Suprapubic skin (tissue), 3 donors: ENCODE measurements at regions not wholly inside any gene's neighbourhood (a gene's known extent, or its start where the extent isn't known, plus 50 kb on each side); places are given as distances from the start of the nearest gene placed in this dataset.

ENCODE experiments used
- EP300 ChIP-seq: sonication (generic); formaldehyde crosslinking; IDR thresholded peaks from one replicate; pipeline ENCODE4 v1.6.1; 2017; ENCODE audit warnings: antibody characterized with exemption
- TF ChIP-seq, protein P1 (sequence below), 2 donors: fragments of 200-600 bp in 1 of 2; fragments of 450-650 bp in 1 of 2; sonication (generic) in 1 of 2; IDR thresholded peaks; one replicate each; pipeline ENCODE4 v1.5.1; 2016 to 2019; ENCODE audit warnings: antibody characterized with exemption in 2 of 2, mild to moderate bottlenecking in 1 of 2, moderate library complexity in 1 of 2

DNA sequence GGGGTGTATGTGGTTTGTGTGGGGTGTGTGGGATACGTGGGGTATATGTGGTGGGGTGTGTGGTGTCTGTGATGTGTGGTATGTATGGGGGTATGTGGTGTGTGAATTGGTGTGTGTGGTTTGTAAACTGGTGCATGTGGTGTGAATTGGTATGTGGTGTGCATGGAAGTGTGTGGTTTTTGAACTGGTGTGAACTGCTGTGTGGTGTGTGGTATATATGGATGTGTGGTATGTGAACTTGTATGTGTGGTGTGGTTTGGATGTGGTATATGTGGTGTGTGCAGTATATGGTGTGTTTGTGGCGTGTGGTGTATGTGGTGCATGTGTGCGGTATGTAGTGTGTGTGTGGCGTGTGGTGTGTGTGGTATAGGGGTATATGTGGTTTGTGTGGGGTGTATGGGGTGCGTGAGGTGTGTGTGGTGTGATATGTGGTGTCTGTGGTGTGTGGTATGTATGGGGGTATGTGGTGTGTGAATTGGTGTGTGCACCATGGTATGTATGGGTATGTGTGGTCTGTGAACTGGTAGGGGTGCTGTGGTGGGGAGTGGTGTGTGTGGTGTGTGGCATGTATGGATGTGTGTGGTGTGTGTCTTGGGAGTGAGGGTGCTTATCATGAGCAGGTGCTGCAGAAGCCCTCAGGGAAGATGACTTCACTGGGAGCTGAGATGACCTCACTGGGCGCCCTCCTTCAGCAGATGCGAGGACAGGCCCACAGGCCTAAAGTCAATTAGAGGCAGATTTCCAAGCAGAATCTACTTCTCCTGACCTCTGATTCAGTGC, 209.6 kb upstream of the TNP1 start:
- TF ChIP-seq, protein P1, sequence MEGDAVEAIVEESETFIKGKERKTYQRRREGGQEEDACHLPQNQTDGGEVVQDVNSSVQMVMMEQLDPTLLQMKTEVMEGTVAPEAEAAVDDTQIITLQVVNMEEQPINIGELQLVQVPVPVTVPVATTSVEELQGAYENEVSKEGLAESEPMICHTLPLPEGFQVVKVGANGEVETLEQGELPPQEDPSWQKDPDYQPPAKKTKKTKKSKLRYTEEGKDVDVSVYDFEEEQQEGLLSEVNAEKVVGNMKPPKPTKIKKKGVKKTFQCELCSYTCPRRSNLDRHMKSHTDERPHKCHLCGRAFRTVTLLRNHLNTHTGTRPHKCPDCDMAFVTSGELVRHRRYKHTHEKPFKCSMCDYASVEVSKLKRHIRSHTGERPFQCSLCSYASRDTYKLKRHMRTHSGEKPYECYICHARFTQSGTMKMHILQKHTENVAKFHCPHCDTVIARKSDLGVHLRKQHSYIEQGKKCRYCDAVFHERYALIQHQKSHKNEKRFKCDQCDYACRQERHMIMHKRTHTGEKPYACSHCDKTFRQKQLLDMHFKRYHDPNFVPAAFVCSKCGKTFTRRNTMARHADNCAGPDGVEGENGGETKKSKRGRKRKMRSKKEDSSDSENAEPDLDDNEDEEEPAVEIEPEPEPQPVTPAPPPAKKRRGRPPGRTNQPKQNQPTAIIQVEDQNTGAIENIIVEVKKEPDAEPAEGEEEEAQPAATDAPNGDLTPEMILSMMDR (IDR thresholded peaks at IDR 0.05): no peak
- no peak for TF ChIP-seq EP300
